HepG2 (cell line): ENCODE measurements at regions not wholly inside any gene's neighbourhood (a gene's known extent, or its start where the extent isn't known, plus 50 kb on each side); places are given as distances from the start of the nearest gene placed in this dataset.

Experiments used
- FOSL1 ChIP-seq: sonication (generic); formaldehyde crosslinking; IDR thresholded peaks from 2 replicates; pipeline ENCODE4 v1.9.0; 2021; ENCODE audit warnings: missing genetic modification reagents, borderline replicate concordance
- ZNF12 ChIP-seq: sonication (generic); formaldehyde crosslinking; IDR thresholded peaks from 2 replicates; pipeline ENCODE4 v1.5.0; 2020; ENCODE audit warnings: missing genetic modification reagents
- TF ChIP-seq, protein P1 (sequence below): sonication (generic); formaldehyde crosslinking; IDR thresholded peaks from 2 replicates; pipeline ENCODE4 v1.5.0; 2020; ENCODE audit warnings: mild to moderate bottlenecking, missing genetic modification reagents, moderate library complexity
- TF ChIP-seq, protein P2 (sequence below): sonication (generic); formaldehyde crosslinking; IDR thresholded peaks from 2 replicates; pipeline ENCODE4 v1.8.1; 2023; ENCODE audit warnings: missing genetic modification reagents, inconsistent platforms, borderline replicate concordance
- TF ChIP-seq, protein P3 (sequence below): sonication (generic); formaldehyde crosslinking; IDR thresholded peaks from 2 replicates; pipeline ENCODE4 v1.4.0; 2020; ENCODE audit warnings: missing genetic modification reagents

DNA sequence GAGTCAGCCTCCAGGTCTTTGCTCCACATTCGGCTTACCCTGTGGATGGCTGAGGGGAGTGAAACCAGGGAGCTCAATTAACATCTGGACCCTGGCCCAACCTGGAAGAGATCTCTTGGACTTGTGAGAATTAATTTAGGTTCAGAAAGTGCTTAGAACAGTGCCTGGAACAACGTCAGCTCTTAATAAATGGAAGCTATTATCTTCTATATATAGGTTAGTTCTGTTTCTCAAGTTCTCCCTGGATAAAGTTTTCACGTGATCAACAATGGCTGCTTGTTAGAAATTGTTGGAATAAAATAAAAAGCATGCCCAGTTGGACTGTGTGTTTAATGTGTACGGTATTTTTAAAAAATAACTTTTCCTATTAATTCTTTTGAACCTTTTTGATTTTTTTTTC, 80.8 kb downstream of the TRIML1 start:
- TF ChIP-seq, protein P1, sequence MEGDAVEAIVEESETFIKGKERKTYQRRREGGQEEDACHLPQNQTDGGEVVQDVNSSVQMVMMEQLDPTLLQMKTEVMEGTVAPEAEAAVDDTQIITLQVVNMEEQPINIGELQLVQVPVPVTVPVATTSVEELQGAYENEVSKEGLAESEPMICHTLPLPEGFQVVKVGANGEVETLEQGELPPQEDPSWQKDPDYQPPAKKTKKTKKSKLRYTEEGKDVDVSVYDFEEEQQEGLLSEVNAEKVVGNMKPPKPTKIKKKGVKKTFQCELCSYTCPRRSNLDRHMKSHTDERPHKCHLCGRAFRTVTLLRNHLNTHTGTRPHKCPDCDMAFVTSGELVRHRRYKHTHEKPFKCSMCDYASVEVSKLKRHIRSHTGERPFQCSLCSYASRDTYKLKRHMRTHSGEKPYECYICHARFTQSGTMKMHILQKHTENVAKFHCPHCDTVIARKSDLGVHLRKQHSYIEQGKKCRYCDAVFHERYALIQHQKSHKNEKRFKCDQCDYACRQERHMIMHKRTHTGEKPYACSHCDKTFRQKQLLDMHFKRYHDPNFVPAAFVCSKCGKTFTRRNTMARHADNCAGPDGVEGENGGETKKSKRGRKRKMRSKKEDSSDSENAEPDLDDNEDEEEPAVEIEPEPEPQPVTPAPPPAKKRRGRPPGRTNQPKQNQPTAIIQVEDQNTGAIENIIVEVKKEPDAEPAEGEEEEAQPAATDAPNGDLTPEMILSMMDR (CRISPR knock-in tag): no peak
- no peak for TF ChIP-seq ZNF12 (CRISPR knock-in tag)
- TF ChIP-seq, protein P2, sequence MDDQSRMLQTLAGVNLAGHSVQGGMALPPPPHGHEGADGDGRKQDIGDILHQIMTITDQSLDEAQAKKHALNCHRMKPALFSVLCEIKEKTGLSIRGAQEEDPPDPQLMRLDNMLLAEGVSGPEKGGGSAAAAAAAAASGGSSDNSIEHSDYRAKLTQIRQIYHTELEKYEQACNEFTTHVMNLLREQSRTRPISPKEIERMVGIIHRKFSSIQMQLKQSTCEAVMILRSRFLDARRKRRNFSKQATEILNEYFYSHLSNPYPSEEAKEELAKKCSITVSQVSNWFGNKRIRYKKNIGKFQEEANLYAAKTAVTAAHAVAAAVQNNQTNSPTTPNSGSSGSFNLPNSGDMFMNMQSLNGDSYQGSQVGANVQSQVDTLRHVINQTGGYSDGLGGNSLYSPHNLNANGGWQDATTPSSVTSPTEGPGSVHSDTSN (CRISPR knock-in tag): no peak
- TF ChIP-seq FOSL1: no peak
- TF ChIP-seq, protein P3, sequence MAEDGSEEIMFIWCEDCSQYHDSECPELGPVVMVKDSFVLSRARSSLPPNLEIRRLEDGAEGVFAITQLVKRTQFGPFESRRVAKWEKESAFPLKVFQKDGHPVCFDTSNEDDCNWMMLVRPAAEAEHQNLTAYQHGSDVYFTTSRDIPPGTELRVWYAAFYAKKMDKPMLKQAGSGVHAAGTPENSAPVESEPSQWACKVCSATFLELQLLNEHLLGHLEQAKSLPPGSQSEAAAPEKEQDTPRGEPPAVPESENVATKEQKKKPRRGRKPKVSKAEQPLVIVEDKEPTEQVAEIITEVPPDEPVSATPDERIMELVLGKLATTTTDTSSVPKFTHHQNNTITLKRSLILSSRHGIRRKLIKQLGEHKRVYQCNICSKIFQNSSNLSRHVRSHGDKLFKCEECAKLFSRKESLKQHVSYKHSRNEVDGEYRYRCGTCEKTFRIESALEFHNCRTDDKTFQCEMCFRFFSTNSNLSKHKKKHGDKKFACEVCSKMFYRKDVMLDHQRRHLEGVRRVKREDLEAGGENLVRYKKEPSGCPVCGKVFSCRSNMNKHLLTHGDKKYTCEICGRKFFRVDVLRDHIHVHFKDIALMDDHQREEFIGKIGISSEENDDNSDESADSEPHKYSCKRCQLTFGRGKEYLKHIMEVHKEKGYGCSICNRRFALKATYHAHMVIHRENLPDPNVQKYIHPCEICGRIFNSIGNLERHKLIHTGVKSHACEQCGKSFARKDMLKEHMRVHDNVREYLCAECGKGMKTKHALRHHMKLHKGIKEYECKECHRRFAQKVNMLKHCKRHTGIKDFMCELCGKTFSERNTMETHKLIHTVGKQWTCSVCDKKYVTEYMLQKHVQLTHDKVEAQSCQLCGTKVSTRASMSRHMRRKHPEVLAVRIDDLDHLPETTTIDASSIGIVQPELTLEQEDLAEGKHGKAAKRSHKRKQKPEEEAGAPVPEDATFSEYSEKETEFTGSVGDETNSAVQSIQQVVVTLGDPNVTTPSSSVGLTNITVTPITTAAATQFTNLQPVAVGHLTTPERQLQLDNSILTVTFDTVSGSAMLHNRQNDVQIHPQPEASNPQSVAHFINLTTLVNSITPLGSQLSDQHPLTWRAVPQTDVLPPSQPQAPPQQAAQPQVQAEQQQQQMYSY (CRISPR knock-in tag): no peak
